HEK293 (cell line): ENCODE measurements at regions not wholly inside any gene's neighbourhood (a gene's known extent, or its start where the extent isn't known, plus 50 kb on each side); places are given as distances from the start of the nearest gene placed in this dataset.

Source experiments
- CTCF ChIA-PET: fragments of 350-600 bp; formaldehyde crosslinking; extraction: SDS; loops from one replicate; lab custom pipeline; 2021; ENCODE audit warnings: antibody characterized with exemption; lab: Yijun Ruan, JAX
- POLR2A ChIA-PET: fragments of 300-600 bp; formaldehyde crosslinking; extraction: SDS; loops from one replicate; lab custom pipeline; 2020; ENCODE audit warnings: antibody characterized with exemption, inconsistent platforms; lab: Yijun Ruan, JAX
- H3K27ac ChIP-seq: fragments of 200-500 bp; sonication (Bioruptor generic); 2 replicates; pipeline ENCODE4 v1.5.1; 2014; ENCODE audit warnings: low read depth, low read length, control low read depth, inconsistent platforms; ENCODE audit errors: extremely low read depth
- H3K36me3 ChIP-seq, 2 experiments: fragments of 200-500 bp in 1 of 2; sonication (Bioruptor generic) in 1 of 2; 1 replicate in 1 of 2; 2 replicates in 1 of 2; pipeline ENCODE4 v1.5.1; 2014 to 2017; ENCODE audit warnings: inconsistent platforms in 2 of 2, low read length in 2 of 2; ENCODE audit not compliant: control insufficient read depth in 2 of 2, insufficient read depth in 1 of 2
- H3K4me1 ChIP-seq: fragments of 200-500 bp; sonication (Bioruptor generic); 2 replicates; pipeline ENCODE4 v1.5.1; 2014; ENCODE audit warnings: mild to moderate bottlenecking, low read length, inconsistent platforms; ENCODE audit not compliant: control insufficient read depth, insufficient read depth
- H3K4me3 ChIP-seq: 2 replicates; pipeline ENCODE4 v1.5.1; 2011; ENCODE audit warnings: low read depth, mild to moderate bottlenecking, control low read depth, low read length, moderate library complexity
- H3K9me3 ChIP-seq: fragments of 200-500 bp; sonication (Bioruptor generic); 2 replicates; pipeline ENCODE4 v1.5.1; 2014; ENCODE audit warnings: low read depth, low read length, inconsistent platforms; ENCODE audit not compliant: control insufficient read depth, insufficient read depth
- ELK4 ChIP-seq: IDR thresholded peaks from 2 replicates; pipeline ENCODE4 v1.6.1; 2011; ENCODE audit warnings: mild to moderate bottlenecking, low read depth, low read length, borderline replicate concordance
- FEZF1 ChIP-seq: fragments of 450-650 bp; formaldehyde crosslinking; IDR thresholded peaks from 2 replicates; pipeline ENCODE4 v1.5.1; 2016; ENCODE audit warnings: missing biosample characterization, missing genetic modification characterization
- KLF1 ChIP-seq: fragments of 450-650 bp; formaldehyde crosslinking; IDR thresholded peaks from 2 replicates; pipeline ENCODE4 v1.5.1; 2016; ENCODE audit warnings: missing biosample characterization, missing genetic modification characterization
- ZBTB48 ChIP-seq: fragments of 450-650 bp; formaldehyde crosslinking; IDR thresholded peaks from 2 replicates; pipeline ENCODE4 v1.5.1; 2016; ENCODE audit warnings: missing biosample characterization, missing genetic modification characterization
- ZNF174 ChIP-seq: fragments of 450-650 bp; formaldehyde crosslinking; IDR thresholded peaks from 2 replicates; pipeline ENCODE4 v1.5.0; 2017; ENCODE audit warnings: missing biosample characterization, mild to moderate bottlenecking, missing genetic modification characterization
- ZNF292 ChIP-seq: fragments of 450-650 bp; formaldehyde crosslinking; IDR thresholded peaks from 2 replicates; pipeline ENCODE4 v1.5.1; 2016; ENCODE audit warnings: low read depth, missing biosample characterization, missing genetic modification characterization, borderline replicate concordance
- ZNF335 ChIP-seq: fragments of 450-650 bp; formaldehyde crosslinking; conservative IDR thresholded peaks from 2 replicates; pipeline ENCODE4 v1.5.1; 2016; ENCODE audit warnings: missing biosample characterization, missing genetic modification characterization
- ZNF394 ChIP-seq: fragments of 450-650 bp; formaldehyde crosslinking; IDR thresholded peaks from 2 replicates; pipeline ENCODE4 v1.5.1; 2016; ENCODE audit warnings: missing biosample characterization, missing genetic modification characterization, mild to moderate bottlenecking, moderate library complexity, borderline replicate concordance
- ZNF623 ChIP-seq: fragments of 450-650 bp; formaldehyde crosslinking; IDR thresholded peaks from 2 replicates; pipeline ENCODE4 v1.5.1; 2016; ENCODE audit warnings: missing biosample characterization, missing genetic modification characterization
- ZNF785 ChIP-seq: fragments of 450-650 bp; formaldehyde crosslinking; IDR thresholded peaks from 2 replicates; pipeline ENCODE4 v1.5.1; 2016; ENCODE audit warnings: missing biosample characterization, missing genetic modification characterization
- ZNF830 ChIP-seq: fragments of 450-650 bp; IDR thresholded peaks from 2 replicates; pipeline ENCODE4 v1.5.0; 2018; ENCODE audit warnings: missing biosample characterization, missing genetic modification characterization, low read depth, mild to moderate bottlenecking, moderate library complexity
- TF ChIP-seq, protein P1 (sequence below): fragments of 450-650 bp; formaldehyde crosslinking; IDR thresholded peaks from 2 replicates; pipeline ENCODE4 v1.5.1; 2016; ENCODE audit warnings: missing biosample characterization, missing genetic modification characterization, low read depth
- TF ChIP-seq, protein P2 (sequence below): fragments of 450-650 bp; formaldehyde crosslinking; IDR thresholded peaks from 2 replicates; pipeline ENCODE4 v1.5.1; 2016; ENCODE audit warnings: missing biosample characterization, missing genetic modification characterization
- TF ChIP-seq, protein P3 (sequence below): fragments of 450-650 bp; formaldehyde crosslinking; IDR thresholded peaks from 2 replicates; pipeline ENCODE4 v1.5.1; 2016; ENCODE audit warnings: missing biosample characterization, missing genetic modification characterization
- TF ChIP-seq, protein P4 (sequence below): fragments of 450-650 bp; formaldehyde crosslinking; IDR thresholded peaks from 2 replicates; pipeline ENCODE4 v1.5.1; 2016; ENCODE audit warnings: missing biosample characterization, missing genetic modification characterization

DNA sequence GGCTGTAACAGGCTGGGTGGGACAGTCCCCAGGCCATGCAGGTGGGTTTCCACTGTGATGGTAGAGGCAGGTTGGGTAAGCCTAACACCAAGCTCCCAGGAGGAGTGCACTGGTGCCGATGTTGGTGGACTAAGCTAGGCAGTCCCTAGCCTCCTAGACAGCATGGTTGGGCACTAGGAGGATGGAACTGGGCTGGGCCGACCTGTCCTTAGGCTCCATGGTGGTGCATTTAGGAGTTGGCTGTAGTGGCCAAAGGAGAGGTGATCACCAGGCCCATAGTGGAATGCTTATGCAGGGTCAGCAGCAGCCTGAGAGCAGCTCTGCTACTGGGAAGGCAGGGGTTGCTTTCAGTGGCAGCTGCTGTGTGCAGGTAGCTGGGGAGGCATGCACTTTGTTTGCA, 247.7 kb upstream of the CNTNAP2 start (continued):
- TF ChIP-seq, protein P1, sequence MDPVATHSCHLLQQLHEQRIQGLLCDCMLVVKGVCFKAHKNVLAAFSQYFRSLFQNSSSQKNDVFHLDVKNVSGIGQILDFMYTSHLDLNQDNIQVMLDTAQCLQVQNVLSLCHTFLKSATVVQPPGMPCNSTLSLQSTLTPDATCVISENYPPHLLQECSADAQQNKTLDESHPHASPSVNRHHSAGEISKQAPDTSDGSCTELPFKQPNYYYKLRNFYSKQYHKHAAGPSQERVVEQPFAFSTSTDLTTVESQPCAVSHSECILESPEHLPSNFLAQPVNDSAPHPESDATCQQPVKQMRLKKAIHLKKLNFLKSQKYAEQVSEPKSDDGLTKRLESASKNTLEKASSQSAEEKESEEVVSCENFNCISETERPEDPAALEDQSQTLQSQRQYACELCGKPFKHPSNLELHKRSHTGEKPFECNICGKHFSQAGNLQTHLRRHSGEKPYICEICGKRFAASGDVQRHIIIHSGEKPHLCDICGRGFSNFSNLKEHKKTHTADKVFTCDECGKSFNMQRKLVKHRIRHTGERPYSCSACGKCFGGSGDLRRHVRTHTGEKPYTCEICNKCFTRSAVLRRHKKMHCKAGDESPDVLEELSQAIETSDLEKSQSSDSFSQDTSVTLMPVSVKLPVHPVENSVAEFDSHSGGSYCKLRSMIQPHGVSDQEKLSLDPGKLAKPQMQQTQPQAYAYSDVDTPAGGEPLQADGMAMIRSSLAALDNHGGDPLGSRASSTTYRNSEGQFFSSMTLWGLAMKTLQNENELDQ (tag by site-specific recombination) = no peak
- no peak for TF ChIP-seq ZNF335 (tag by site-specific recombination)
- TF ChIP-seq ZBTB48 = no peak

DNA sequence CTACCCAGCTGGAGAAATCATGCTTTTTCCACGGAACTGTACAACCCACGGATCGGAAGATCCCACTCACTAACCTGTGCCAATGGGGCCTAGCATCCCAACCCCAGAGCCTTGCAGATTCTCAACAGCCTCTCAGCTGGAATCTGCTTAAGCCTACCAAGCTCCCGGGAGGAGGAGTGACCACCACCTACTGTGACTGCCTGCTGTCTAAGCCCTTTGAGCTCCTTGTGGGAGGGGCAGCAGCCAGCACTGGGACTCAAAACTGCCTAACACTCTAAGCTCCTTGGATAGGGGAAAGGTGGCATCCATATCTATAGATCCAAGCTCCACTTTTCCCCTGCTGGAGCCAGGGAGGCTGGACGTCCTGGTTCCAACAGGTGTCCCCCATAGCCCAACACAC, 254.4 kb upstream of the CNTNAP2 start:
- CTCF ChIA-PET = interaction anchor here (1.1 kb wide), 1 partner anchor 195 kb away, joined by 3 read pairs; no protein-coding TSS in a partner anchor
- no peak overlapping the region for H3K4me3 ChIP-seq
- H3K4me1 ChIP-seq = no peaks in the 10 kb centered on the region
- no peak for TF ChIP-seq ZNF174 (tag by site-specific recombination)
- TF ChIP-seq ZBTB48 = no peak
- H3K36me3 ChIP-seq = no peaks in the 10 kb centered on the region
- POLR2A ChIA-PET = no interaction called here
- H3K9me3 ChIP-seq = no peaks in the 10 kb centered on the region
- H3K27ac ChIP-seq = no peak overlapping the region

- TF ChIP-seq ELK4 = no peak
- TF ChIP-seq ZNF623 (tag by site-specific recombination) = no peak
- TF ChIP-seq, protein P2, sequence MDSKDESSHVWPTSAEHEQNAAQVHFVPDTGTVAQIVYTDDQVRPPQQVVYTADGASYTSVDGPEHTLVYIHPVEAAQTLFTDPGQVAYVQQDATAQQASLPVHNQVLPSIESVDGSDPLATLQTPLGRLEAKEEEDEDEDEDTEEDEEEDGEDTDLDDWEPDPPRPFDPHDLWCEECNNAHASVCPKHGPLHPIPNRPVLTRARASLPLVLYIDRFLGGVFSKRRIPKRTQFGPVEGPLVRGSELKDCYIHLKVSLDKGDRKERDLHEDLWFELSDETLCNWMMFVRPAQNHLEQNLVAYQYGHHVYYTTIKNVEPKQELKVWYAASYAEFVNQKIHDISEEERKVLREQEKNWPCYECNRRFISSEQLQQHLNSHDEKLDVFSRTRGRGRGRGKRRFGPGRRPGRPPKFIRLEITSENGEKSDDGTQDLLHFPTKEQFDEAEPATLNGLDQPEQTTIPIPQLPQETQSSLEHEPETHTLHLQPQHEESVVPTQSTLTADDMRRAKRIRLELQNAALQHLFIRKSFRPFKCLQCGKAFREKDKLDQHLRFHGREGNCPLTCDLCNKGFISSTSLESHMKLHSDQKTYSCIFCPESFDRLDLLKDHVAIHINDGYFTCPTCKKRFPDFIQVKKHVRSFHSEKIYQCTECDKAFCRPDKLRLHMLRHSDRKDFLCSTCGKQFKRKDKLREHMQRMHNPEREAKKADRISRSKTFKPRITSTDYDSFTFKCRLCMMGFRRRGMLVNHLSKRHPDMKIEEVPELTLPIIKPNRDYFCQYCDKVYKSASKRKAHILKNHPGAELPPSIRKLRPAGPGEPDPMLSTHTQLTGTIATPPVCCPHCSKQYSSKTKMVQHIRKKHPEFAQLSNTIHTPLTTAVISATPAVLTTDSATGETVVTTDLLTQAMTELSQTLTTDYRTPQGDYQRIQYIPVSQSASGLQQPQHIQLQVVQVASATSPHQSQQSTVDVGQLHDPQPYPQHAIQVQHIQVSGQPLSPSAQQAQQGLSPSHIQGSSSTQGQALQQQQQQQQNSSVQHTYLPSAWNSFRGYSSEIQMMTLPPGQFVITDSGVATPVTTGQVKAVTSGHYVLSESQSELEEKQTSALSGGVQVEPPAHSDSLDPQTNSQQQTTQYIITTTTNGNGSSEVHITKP (tag by site-specific recombination) = no peak
- TF ChIP-seq, protein P3, sequence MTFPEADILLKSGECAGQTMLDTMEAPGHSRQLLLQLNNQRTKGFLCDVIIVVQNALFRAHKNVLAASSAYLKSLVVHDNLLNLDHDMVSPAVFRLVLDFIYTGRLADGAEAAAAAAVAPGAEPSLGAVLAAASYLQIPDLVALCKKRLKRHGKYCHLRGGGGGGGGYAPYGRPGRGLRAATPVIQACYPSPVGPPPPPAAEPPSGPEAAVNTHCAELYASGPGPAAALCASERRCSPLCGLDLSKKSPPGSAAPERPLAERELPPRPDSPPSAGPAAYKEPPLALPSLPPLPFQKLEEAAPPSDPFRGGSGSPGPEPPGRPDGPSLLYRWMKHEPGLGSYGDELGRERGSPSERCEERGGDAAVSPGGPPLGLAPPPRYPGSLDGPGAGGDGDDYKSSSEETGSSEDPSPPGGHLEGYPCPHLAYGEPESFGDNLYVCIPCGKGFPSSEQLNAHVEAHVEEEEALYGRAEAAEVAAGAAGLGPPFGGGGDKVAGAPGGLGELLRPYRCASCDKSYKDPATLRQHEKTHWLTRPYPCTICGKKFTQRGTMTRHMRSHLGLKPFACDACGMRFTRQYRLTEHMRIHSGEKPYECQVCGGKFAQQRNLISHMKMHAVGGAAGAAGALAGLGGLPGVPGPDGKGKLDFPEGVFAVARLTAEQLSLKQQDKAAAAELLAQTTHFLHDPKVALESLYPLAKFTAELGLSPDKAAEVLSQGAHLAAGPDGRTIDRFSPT (tag by site-specific recombination) = no peak
- TF ChIP-seq ZNF394 = no peak
- no peak for TF ChIP-seq ZNF785 (tag by site-specific recombination)
- no peak for TF ChIP-seq ZNF830 (tag by site-specific recombination)
- TF ChIP-seq, protein P4, sequence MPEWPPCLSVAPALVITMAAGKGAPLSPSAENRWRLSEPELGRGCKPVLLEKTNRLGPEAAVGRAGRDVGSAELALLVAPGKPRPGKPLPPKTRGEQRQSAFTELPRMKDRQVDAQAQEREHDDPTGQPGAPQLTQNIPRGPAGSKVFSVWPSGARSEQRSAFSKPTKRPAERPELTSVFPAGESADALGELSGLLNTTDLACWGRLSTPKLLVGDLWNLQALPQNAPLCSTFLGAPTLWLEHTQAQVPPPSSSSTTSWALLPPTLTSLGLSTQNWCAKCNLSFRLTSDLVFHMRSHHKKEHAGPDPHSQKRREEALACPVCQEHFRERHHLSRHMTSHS (tag by site-specific recombination) = no peak
- TF ChIP-seq ZNF292 (tag by site-specific recombination) = no peak
- no peak for TF ChIP-seq FEZF1 (tag by site-specific recombination)
- no peak for TF ChIP-seq KLF1 (tag by site-specific recombination)
- CTCF ChIA-PET = no interaction called here
- POLR2A ChIA-PET = no interaction called here
These were observed 255.8 kb upstream of the CNTNAP2 start for GRCh38 chr7:145860809-145861208.

More at GRCh38 chr7:145860809-145861208, 255.8 kb upstream of the CNTNAP2 start:
- Histone ChIP-seq H3K9me3 (no peaks in the 10 kb centered on the region), H3K27ac (no peak overlapping the region), H3K36me3 (no peaks in the 10 kb centered on the region), H3K4me1 (no peaks in the 10 kb centered on the region), H3K4me3 (no peak overlapping the region)
